ENCODE measurements at regions not wholly inside any gene's neighbourhood (a gene's known extent, or its start where the extent isn't known, plus 50 kb on each side); places are given as distances from the start of the nearest gene placed in this dataset.

GRCh38 chr14:25394356-25394755, 344.4 kb upstream of the STXBP6 start:
- no peak for TF ChIP-seq EP300 (IDR thresholded peaks at IDR 0.05; ENCODE audit: low read depth in 2 of 2, low read length in 2 of 2)
- TF ChIP-seq EP300 (CRISPR knock-in tag; IDR thresholded peaks at IDR 0.05; ENCODE audit: borderline replicate concordance) = no peak
- TF ChIP-seq KLF12 (CRISPR knock-in tag; IDR thresholded peaks at IDR 0.05; ENCODE audit: borderline replicate concordance) = no peak
- no peak for TF ChIP-seq CTCF (CRISPR knock-in tag; IDR thresholded peaks at IDR 0.05)
- TF ChIP-seq ZNF687 (CRISPR knock-in tag; IDR thresholded peaks at IDR 0.05) = no peak
- no peak for TF ChIP-seq ZNF446 (CRISPR knock-in tag; IDR thresholded peaks at IDR 0.05)
- no peak for TF ChIP-seq SETDB1 (CRISPR knock-in tag; IDR thresholded peaks at IDR 0.05; ENCODE audit: borderline replicate concordance)
- TF ChIP-seq GABPA (IDR thresholded peaks at IDR 0.05; ENCODE audit: low read depth, low read length) = no peak
- no peak for TF ChIP-seq GABPA (CRISPR knock-in tag; IDR thresholded peaks at IDR 0.05; ENCODE audit: low read depth)
- TF ChIP-seq POLR2A (IDR thresholded peaks at IDR 0.05; ENCODE audit: insufficient read depth in 1 of 2, low read depth in 2 of 2, low read length in 2 of 2) = no peak
- TF ChIP-seq BCL6 (CRISPR knock-in tag; IDR thresholded peaks at IDR 0.05) = no peak

All from HepG2 (cell line).